HEK293 (cell line): ENCODE measurements at regions not wholly inside any gene's neighbourhood (a gene's known extent, or its start where the extent isn't known, plus 50 kb on each side); places are given as distances from the start of the nearest gene placed in this dataset.

Experiments used
- CTCF ChIA-PET: fragments of 350-600 bp; formaldehyde crosslinking; extraction: SDS; loops from one replicate; lab custom pipeline; 2021; ENCODE audit warnings: antibody characterized with exemption; lab: Yijun Ruan, JAX
- POLR2A ChIA-PET: fragments of 300-600 bp; formaldehyde crosslinking; extraction: SDS; loops from one replicate; lab custom pipeline; 2020; ENCODE audit warnings: antibody characterized with exemption, inconsistent platforms; lab: Yijun Ruan, JAX
- H3K27ac ChIP-seq: fragments of 200-500 bp; sonication (Bioruptor generic); 2 replicates; pipeline ENCODE4 v1.5.1; 2014; ENCODE audit warnings: low read depth, low read length, control low read depth, inconsistent platforms; ENCODE audit errors: extremely low read depth
- H3K36me3 ChIP-seq, 2 experiments: fragments of 200-500 bp in 1 of 2; sonication (Bioruptor generic) in 1 of 2; 1 replicate in 1 of 2; 2 replicates in 1 of 2; pipeline ENCODE4 v1.5.1; 2014 to 2017; ENCODE audit warnings: inconsistent platforms in 2 of 2, low read length in 2 of 2; ENCODE audit not compliant: control insufficient read depth in 2 of 2, insufficient read depth in 1 of 2
- H3K4me1 ChIP-seq: fragments of 200-500 bp; sonication (Bioruptor generic); 2 replicates; pipeline ENCODE4 v1.5.1; 2014; ENCODE audit warnings: mild to moderate bottlenecking, low read length, inconsistent platforms; ENCODE audit not compliant: control insufficient read depth, insufficient read depth
- H3K4me3 ChIP-seq: 2 replicates; pipeline ENCODE4 v1.5.1; 2011; ENCODE audit warnings: low read depth, mild to moderate bottlenecking, control low read depth, low read length, moderate library complexity
- H3K9me3 ChIP-seq: fragments of 200-500 bp; sonication (Bioruptor generic); 2 replicates; pipeline ENCODE4 v1.5.1; 2014; ENCODE audit warnings: low read depth, low read length, inconsistent platforms; ENCODE audit not compliant: control insufficient read depth, insufficient read depth
- ATF2 ChIP-seq: fragments of 450-650 bp; formaldehyde crosslinking; IDR thresholded peaks from 2 replicates; pipeline ENCODE4 v1.5.1; 2016; ENCODE audit warnings: missing biosample characterization, missing genetic modification characterization, low read depth
- CTCF ChIP-seq: fragments of 450-650 bp; formaldehyde crosslinking; IDR thresholded peaks from 2 replicates; pipeline ENCODE4 v1.5.1; 2016; ENCODE audit warnings: missing biosample characterization, missing genetic modification characterization
- MZF1 ChIP-seq: fragments of 450-650 bp; formaldehyde crosslinking; IDR thresholded peaks from 2 replicates; pipeline ENCODE4 v1.5.1; 2017; ENCODE audit warnings: missing biosample characterization, missing genetic modification characterization, borderline replicate concordance
- PATZ1 ChIP-seq: fragments of 450-650 bp; formaldehyde crosslinking; IDR thresholded peaks from 2 replicates; pipeline ENCODE4 v1.5.1; 2016; ENCODE audit warnings: missing biosample characterization, missing genetic modification characterization
- PRDM4 ChIP-seq: fragments of 450-650 bp; formaldehyde crosslinking; IDR thresholded peaks from 2 replicates; pipeline ENCODE4 v1.5.1; 2017; ENCODE audit warnings: missing biosample characterization, missing genetic modification characterization
- TSHZ1 ChIP-seq: fragments of 450-650 bp; formaldehyde crosslinking; IDR thresholded peaks from 2 replicates; pipeline ENCODE4 v1.5.1; 2016; ENCODE audit warnings: missing biosample characterization, missing genetic modification characterization, borderline replicate concordance
- ZFHX2 ChIP-seq: fragments of 450-650 bp; formaldehyde crosslinking; conservative IDR thresholded peaks from 2 replicates; pipeline ENCODE4 v1.5.1; 2016; ENCODE audit warnings: missing biosample characterization, missing genetic modification characterization
- ZFP41 ChIP-seq: fragments of 450-650 bp; formaldehyde crosslinking; IDR thresholded peaks from 2 replicates; pipeline ENCODE4 v1.5.1; 2016; ENCODE audit warnings: missing biosample characterization, missing genetic modification characterization, borderline replicate concordance
- ZFP69B ChIP-seq: fragments of 450-650 bp; formaldehyde crosslinking; IDR thresholded peaks from 2 replicates; pipeline ENCODE4 v1.5.1; 2016; ENCODE audit warnings: missing biosample characterization, missing genetic modification characterization
- ZNF16 ChIP-seq: fragments of 450-650 bp; formaldehyde crosslinking; IDR thresholded peaks from 2 replicates; pipeline ENCODE4 v1.5.1; 2016; ENCODE audit warnings: low read depth, missing biosample characterization, missing genetic modification characterization
- ZNF248 ChIP-seq: fragments of 450-650 bp; formaldehyde crosslinking; IDR thresholded peaks from 2 replicates; pipeline ENCODE4 v1.5.1; 2017; ENCODE audit warnings: missing biosample characterization, missing genetic modification characterization
- ZNF560 ChIP-seq: fragments of 450-650 bp; formaldehyde crosslinking; IDR thresholded peaks from 2 replicates; pipeline ENCODE4 v1.5.1; 2017; ENCODE audit warnings: missing biosample characterization, missing genetic modification characterization, borderline replicate concordance
- TF ChIP-seq, protein P1 (sequence below): fragments of 450-650 bp; IDR thresholded peaks from 2 replicates; pipeline ENCODE4 v1.5.1; 2018; ENCODE audit warnings: missing biosample characterization, mild to moderate bottlenecking, missing genetic modification characterization
- TF ChIP-seq, protein P2 (sequence below): fragments of 450-650 bp; formaldehyde crosslinking; IDR thresholded peaks from 2 replicates; pipeline ENCODE4 v1.5.1; 2016; ENCODE audit warnings: missing biosample characterization, missing genetic modification characterization
- TF ChIP-seq, protein P3 (sequence below): fragments of 450-650 bp; formaldehyde crosslinking; IDR thresholded peaks from 2 replicates; pipeline ENCODE4 v1.5.1; 2016; ENCODE audit warnings: missing biosample characterization, missing genetic modification characterization

DNA sequence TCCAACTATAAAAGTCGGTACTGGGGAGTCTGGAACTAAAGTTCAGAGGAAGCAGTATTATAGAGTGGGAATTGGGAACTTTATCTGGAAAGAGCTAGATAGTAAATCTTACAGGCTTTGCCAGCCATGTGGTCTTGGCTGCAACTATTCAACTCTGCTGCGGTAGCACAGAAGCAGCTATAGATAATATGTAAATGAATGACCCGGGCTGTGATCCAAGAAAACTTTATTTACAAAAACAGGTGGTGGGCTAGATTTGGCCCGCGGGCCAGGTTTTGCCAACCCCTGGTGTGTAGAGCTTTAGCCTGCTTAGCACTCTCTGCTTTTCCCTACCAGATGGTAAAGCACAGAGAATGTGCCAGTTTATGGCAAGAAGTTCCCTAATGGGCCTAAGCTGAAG is 70.8 kb downstream of the TNP1 start (continued):
- no peak for TF ChIP-seq CTCF (tag by site-specific recombination)
- TF ChIP-seq ZNF248 (tag by site-specific recombination) = no peak
- no peak for TF ChIP-seq ATF2 (tag by site-specific recombination)
- TF ChIP-seq ZFHX2 = no peak
- TF ChIP-seq, protein P1, sequence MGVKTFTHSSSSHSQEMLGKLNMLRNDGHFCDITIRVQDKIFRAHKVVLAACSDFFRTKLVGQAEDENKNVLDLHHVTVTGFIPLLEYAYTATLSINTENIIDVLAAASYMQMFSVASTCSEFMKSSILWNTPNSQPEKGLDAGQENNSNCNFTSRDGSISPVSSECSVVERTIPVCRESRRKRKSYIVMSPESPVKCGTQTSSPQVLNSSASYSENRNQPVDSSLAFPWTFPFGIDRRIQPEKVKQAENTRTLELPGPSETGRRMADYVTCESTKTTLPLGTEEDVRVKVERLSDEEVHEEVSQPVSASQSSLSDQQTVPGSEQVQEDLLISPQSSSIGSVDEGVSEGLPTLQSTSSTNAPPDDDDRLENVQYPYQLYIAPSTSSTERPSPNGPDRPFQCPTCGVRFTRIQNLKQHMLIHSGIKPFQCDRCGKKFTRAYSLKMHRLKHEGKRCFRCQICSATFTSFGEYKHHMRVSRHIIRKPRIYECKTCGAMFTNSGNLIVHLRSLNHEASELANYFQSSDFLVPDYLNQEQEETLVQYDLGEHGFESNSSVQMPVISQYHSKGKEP (tag by site-specific recombination) = no peak
- no peak for TF ChIP-seq ZFP69B (tag by site-specific recombination)
- no peak for TF ChIP-seq MZF1 (tag by site-specific recombination)
- TF ChIP-seq, protein P2, sequence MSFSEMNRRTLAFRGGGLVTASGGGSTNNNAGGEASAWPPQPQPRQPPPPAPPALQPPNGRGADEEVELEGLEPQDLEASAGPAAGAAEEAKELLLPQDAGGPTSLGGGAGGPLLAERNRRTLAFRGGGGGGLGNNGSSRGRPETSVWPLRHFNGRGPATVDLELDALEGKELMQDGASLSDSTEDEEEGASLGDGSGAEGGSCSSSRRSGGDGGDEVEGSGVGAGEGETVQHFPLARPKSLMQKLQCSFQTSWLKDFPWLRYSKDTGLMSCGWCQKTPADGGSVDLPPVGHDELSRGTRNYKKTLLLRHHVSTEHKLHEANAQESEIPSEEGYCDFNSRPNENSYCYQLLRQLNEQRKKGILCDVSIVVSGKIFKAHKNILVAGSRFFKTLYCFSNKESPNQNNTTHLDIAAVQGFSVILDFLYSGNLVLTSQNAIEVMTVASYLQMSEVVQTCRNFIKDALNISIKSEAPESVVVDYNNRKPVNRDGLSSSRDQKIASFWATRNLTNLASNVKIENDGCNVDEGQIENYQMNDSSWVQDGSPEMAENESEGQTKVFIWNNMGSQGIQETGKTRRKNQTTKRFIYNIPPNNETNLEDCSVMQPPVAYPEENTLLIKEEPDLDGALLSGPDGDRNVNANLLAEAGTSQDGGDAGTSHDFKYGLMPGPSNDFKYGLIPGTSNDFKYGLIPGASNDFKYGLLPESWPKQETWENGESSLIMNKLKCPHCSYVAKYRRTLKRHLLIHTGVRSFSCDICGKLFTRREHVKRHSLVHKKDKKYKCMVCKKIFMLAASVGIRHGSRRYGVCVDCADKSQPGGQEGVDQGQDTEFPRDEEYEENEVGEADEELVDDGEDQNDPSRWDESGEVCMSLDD = no peak
- TF ChIP-seq PRDM4 (tag by site-specific recombination) = no peak

DNA sequence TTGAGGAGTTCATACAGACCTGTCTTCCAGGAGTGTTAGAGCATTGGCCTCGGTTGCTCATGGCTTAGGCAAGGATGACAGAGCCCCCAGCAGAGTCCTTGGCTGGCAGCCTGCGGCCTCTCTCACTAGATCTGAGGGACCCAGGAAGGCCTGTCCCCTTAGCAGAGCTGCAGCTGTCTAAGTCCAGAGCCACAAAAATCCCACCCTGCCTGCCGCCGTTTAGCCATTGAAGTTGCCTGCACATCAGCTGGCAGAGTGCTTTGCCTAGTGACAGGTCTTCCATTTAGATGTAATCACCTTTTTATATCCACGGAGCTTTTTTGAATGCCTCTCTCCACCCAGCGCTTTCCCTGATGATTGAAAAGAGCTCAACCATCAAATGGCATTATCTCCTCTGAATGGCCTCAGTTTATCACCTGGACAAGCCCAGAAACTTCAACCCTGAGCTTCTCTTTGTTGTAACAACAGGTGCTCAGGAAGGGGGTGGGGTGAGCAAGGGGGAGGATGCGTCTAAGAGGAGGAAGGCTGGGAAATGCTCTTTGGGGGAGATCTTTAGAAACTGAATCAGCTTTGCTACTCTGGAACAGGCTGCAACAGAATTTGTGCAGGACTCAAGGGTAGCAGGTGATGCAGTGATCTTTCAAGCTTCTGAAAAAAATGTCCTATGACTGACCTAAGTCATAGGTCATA is 71.9 kb downstream of the TNP1 start:
- CTCF ChIA-PET = interaction anchor here (0.6 to 1.4 kb wide), 5 partner anchors 11 to 998 kb away, joined by 3 to 5 read pairs (median 3); no protein-coding TSS in a partner anchor
- TF ChIP-seq ZNF560 (tag by site-specific recombination) (no peak), PATZ1 (no peak), ZFP69B (tag by site-specific recombination) (no peak), TSHZ1 (no peak), ZFP41 (tag by site-specific recombination) (no peak), ZNF16 (no peak)
- TF ChIP-seq, protein P3, sequence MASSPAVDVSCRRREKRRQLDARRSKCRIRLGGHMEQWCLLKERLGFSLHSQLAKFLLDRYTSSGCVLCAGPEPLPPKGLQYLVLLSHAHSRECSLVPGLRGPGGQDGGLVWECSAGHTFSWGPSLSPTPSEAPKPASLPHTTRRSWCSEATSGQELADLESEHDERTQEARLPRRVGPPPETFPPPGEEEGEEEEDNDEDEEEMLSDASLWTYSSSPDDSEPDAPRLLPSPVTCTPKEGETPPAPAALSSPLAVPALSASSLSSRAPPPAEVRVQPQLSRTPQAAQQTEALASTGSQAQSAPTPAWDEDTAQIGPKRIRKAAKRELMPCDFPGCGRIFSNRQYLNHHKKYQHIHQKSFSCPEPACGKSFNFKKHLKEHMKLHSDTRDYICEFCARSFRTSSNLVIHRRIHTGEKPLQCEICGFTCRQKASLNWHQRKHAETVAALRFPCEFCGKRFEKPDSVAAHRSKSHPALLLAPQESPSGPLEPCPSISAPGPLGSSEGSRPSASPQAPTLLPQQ = no peak

More for the DNA sequence above, 71.9 kb downstream of the TNP1 start:
- Histone ChIP-seq H3K9me3 (no peaks in the 10 kb centered on the region), H3K27ac (no peak overlapping the region), H3K4me1 (0 out of 2 replicates have a peak, but pooled peaks cover 2% of the 10 kb centered on the region), H3K36me3 (no peaks in the 10 kb centered on the region), H3K4me3 (no peak overlapping the region)
- POLR2A ChIA-PET = no interaction called here
